ENCODE measurements at regions not wholly inside any gene's neighbourhood (a gene's known extent, or its start where the extent isn't known, plus 50 kb on each side); places are given as distances from the start of the nearest gene placed in this dataset.
"Not testable (repeated sequence)": the region's sequence is repeated elsewhere in the genome, so short reads cannot be mapped to it uniquely, and the experiment has no call there.

GRCh38 chr9:63450836-63451235 is 1834.2 kb downstream of the FOXD4L5 start:
- in situ Hi-C loops (cut with HindIII; ENCODE audit: extremely low pct_ligation_motif_present, low pct_unique_long_range_greater_than_20kb); ATAC-seq: not testable (repeated sequence)

DNA sequence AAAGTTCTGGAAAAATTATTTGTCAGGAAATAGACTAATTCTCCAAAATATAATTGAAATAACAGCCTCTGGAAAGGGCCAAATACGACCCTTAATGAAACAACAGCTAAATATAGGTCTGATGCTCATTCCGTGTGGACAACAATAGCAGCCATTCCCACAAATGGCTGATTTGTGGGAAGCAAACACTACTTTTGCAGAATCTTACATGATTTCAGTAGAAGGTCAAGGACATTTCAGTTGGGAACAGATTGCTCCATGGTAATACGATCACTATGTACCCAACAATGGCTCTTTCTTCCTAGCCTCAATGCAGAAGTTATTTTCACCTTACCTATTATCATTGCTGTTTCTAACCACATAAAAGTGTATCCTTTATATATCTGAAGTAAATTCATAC is 1859.9 kb downstream of the FOXD4L5 start:
- H3K79me2 ChIP-seq (ENCODE audit: insufficient read depth, low read length); FAIRE-seq; H3K9ac ChIP-seq (ENCODE audit: insufficient read depth, low read depth, low read length); H3K4me2 ChIP-seq (ENCODE audit: low read depth, low read length); H3K36me3 ChIP-seq (replicated peaks in 1 of 2; ENCODE audit: control insufficient read depth in 1 of 2, insufficient read depth in 2 of 2, low read length in 2 of 2); in situ Hi-C loops (cut with HindIII; ENCODE audit: extremely low pct_ligation_motif_present, low pct_unique_long_range_greater_than_20kb); H3K27ac ChIP-seq (ENCODE audit: extremely low read length, insufficient read depth, low read length); DNase-seq (ENCODE audit: low spot score); H3K4me3 ChIP-seq (replicated peaks in 1 of 3; ENCODE audit: insufficient read depth in 1 of 3, low read depth in 2 of 3, low read length in 3 of 3); BruUV-seq (replicated peaks); ATAC-seq; intact Hi-C loops (cut with micrococcal nuclease; ENCODE audit: unreplicated experiment); H3K4me1 ChIP-seq (ENCODE audit: insufficient read depth, low read length); CTCF ChIA-PET (ENCODE audit: low intra/inter-chr PET ratio, low total read pairs); H4K20me1 ChIP-seq (ENCODE audit: insufficient read depth, low read length); H3K9me3 ChIP-seq (ENCODE audit: low read length); POLR2A ChIA-PET; H2AFZ ChIP-seq (ENCODE audit: low read length); H3K27me3 ChIP-seq (ENCODE audit: control insufficient read depth in 1 of 2, insufficient read depth in 2 of 2, low read length in 2 of 2); TF ChIP-seq SOX13, NR2F6 (IDR thresholded peaks at IDR 0.05): not testable (repeated sequence)
- TF ChIP-seq RXRB (CRISPR knock-in tag; IDR thresholded peaks at IDR 0.05; ENCODE audit: borderline replicate concordance): 0 out of 2 replicates have a peak, but pooled peaks have one; percentile 28
- peak; percentile 49; the same call in 1 of the 2 replicates for TF ChIP-seq ARID5B (CRISPR knock-in tag; IDR thresholded peaks at IDR 0.05)
- TF ChIP-seq SOX13 (CRISPR knock-in tag; conservative IDR thresholded peaks at IDR 0.05 in 1 of 2, IDR thresholded peaks at IDR 0.05 in 1 of 2): peak in 1 of 2 experiments; percentile 72; a peak in 2 of 4 replicates
- peak; percentile 47; the same call in 1 of the 2 replicates for TF ChIP-seq SOX5 (CRISPR knock-in tag; IDR thresholded peaks at IDR 0.05; ENCODE audit: borderline replicate concordance)
- TF ChIP-seq RARA (CRISPR knock-in tag; IDR thresholded peaks at IDR 0.05): peak; percentile 72
- peak; percentile 66 for TF ChIP-seq BCL6 (CRISPR knock-in tag; IDR thresholded peaks at IDR 0.05)
- peak; percentile 32; the same call in 1 of the 2 replicates for TF ChIP-seq NCOA2 (CRISPR knock-in tag; IDR thresholded peaks at IDR 0.05)
- TF ChIP-seq SIX4 (CRISPR knock-in tag; IDR thresholded peaks at IDR 0.05): peak; percentile 28; the same call in 1 of the 2 replicates
- TF ChIP-seq NR2F6 (CRISPR knock-in tag; IDR thresholded peaks at IDR 0.05): peak; percentile 70
- TF ChIP-seq FOXA3 (CRISPR knock-in tag; IDR thresholded peaks at IDR 0.05): 0 out of 2 replicates have a peak, but pooled peaks have one; percentile 9
- WGBS (ENCODE audit: low lambda C conversion rate): no CpG with 5 or more reads among the region's 3 CpGs

More at GRCh38 chr9:63450836-63451235, 1834.2 kb downstream of the FOXD4L5 start:
- CTCF ChIA-PET (ENCODE audit: low intra/inter-chr PET ratio, low total read pairs); H2AFZ ChIP-seq (ENCODE audit: low read length); H3K4me1 ChIP-seq (ENCODE audit: insufficient read depth, low read length); H3K4me2 ChIP-seq (ENCODE audit: low read depth, low read length); H3K9ac ChIP-seq (ENCODE audit: insufficient read depth, low read depth, low read length); H3K9me3 ChIP-seq (ENCODE audit: low read length); BruUV-seq (replicated peaks); FAIRE-seq; H3K27me3 ChIP-seq (ENCODE audit: control insufficient read depth in 1 of 2, insufficient read depth in 2 of 2, low read length in 2 of 2); DNase-seq (ENCODE audit: low spot score); H3K27ac ChIP-seq (ENCODE audit: extremely low read length, insufficient read depth, low read length); H3K4me3 ChIP-seq (replicated peaks in 1 of 3; ENCODE audit: insufficient read depth in 1 of 3, low read depth in 2 of 3, low read length in 3 of 3); intact Hi-C loops (cut with micrococcal nuclease; ENCODE audit: unreplicated experiment); H4K20me1 ChIP-seq (ENCODE audit: insufficient read depth, low read length); H3K36me3 ChIP-seq (replicated peaks in 1 of 2; ENCODE audit: control insufficient read depth in 1 of 2, insufficient read depth in 2 of 2, low read length in 2 of 2); POLR2A ChIA-PET; H3K79me2 ChIP-seq (ENCODE audit: insufficient read depth, low read length): not testable (repeated sequence)
- WGBS (ENCODE audit: low lambda C conversion rate): 6% methylated on average over 40 of the region's 46 CpGs
